CD4-positive, alpha-beta memory T cell (primary cell): ENCODE measurements at regions not wholly inside any gene's neighbourhood (a gene's known extent, or its start where the extent isn't known, plus 50 kb on each side); places are given as distances from the start of the nearest gene placed in this dataset.

Source experiments
- CTCF ChIA-PET: fragments of 350-600 bp; sonication (Branson Sonifier 250); formaldehyde crosslinking; loops from one replicate; lab custom pipeline; 2021; ENCODE audit warnings: inconsistent platforms; ENCODE audit not compliant: partially characterized antibody; lab: Charles Lee
- POLR2A ChIA-PET: fragments of 350-600 bp; sonication (Branson Sonifier 250); formaldehyde crosslinking; loops from one replicate; lab custom pipeline; 2021; ENCODE audit not compliant: partially characterized antibody; lab: Charles Lee
- DNase-seq, 5 donors: peaks; one replicate each; pipeline versions ENCODE4 v3.0.0 to v3.0.0-alpha.2; 2020 to 2022; ENCODE audit warnings: mixed read lengths in 1 of 5
- H3K27ac ChIP-seq: one replicate; pipeline ENCODE4 v1.7.0; 2013; ENCODE audit warnings: low read depth, low read length
- H3K27me3 ChIP-seq: 2 replicates; pipeline ENCODE4 v1.7.0; 2013; ENCODE audit warnings: mild to moderate bottlenecking, low read length, moderate library complexity; ENCODE audit not compliant: insufficient read depth
- H3K36me3 ChIP-seq: 2 replicates; pipeline ENCODE4 v1.7.0; 2013; ENCODE audit warnings: mild to moderate bottlenecking, low read length, moderate library complexity; ENCODE audit not compliant: insufficient read depth
- H3K4me1 ChIP-seq: 2 replicates; pipeline ENCODE4 v1.7.0; 2013; ENCODE audit warnings: mild to moderate bottlenecking, low read length, moderate library complexity; ENCODE audit not compliant: insufficient read depth
- H3K4me3 ChIP-seq, 2 donors: one replicate each; pipeline ENCODE4 v1.7.0; 2013; ENCODE audit warnings: low read length in 2 of 2, mild to moderate bottlenecking in 1 of 2
- H3K9me3 ChIP-seq, 2 donors: one replicate each; pipeline ENCODE4 v1.7.0; 2013; ENCODE audit warnings: low read length in 2 of 2, control low read depth in 1 of 2; ENCODE audit not compliant: control insufficient read depth in 1 of 2
- H3K27ac Mint-ChIP-seq, 7 donors: one replicate each; pipeline ENCODE4 v1.8.0; 2020 to 2021; ENCODE audit warnings: mixed read lengths in 7 of 7, mild to moderate bottlenecking in 6 of 7, inconsistent platforms in 3 of 7, moderate library complexity in 3 of 7
- H3K27me3 Mint-ChIP-seq, 2 donors: one replicate each; pipeline ENCODE4 v1.8.0; 2020 to 2021; ENCODE audit warnings: mixed read lengths in 2 of 2
- H3K36me3 Mint-ChIP-seq, 2 donors: one replicate each; pipeline ENCODE4 v1.8.0; 2020 to 2021; ENCODE audit warnings: mixed read lengths in 2 of 2, inconsistent platforms in 1 of 2, mild to moderate bottlenecking in 1 of 2
- H3K4me1 Mint-ChIP-seq, 4 donors: one replicate each; pipeline ENCODE4 v1.8.0; 2020 to 2021; ENCODE audit warnings: mixed read lengths in 4 of 4, mild to moderate bottlenecking in 1 of 4
- H3K4me3 Mint-ChIP-seq, 8 donors: one replicate each; pipeline ENCODE4 v1.8.0; 2020 to 2021; ENCODE audit warnings: mixed read lengths in 8 of 8, mild to moderate bottlenecking in 7 of 8, moderate library complexity in 6 of 8, inconsistent platforms in 3 of 8
- H3K9me3 Mint-ChIP-seq, 8 donors: one replicate each; pipeline ENCODE4 v1.8.0; 2020 to 2021; ENCODE audit warnings: mixed read lengths in 8 of 8, mild to moderate bottlenecking in 5 of 8, inconsistent platforms in 3 of 8, moderate library complexity in 1 of 8
- intact Hi-C: fragments of 100-400 bp; cut with micrococcal nuclease; formaldehyde crosslinking; loops from one replicate; pipeline ENCODE4 v1.15.1; 2023

GRCh38 chr2:176683618-176684111 lies 414.4 kb downstream of the MTX2 start:
- H3K27ac Mint-ChIP-seq: no peak overlapping the region
- no peak for DNase-seq
- H3K4me1 ChIP-seq: no peaks in the 10 kb centered on the region
- no peak overlapping the region for H3K27ac ChIP-seq
- no peaks in the 10 kb centered on the region for H3K36me3 ChIP-seq
- peaks cover 3 to 19% of the 10 kb centered on the region in 2 donors for H3K27me3 Mint-ChIP-seq
- ChIA-PET CTCF (no interaction called here), POLR2A (no interaction called here)
- intact Hi-C loops: no loop called here
- no peaks in the 10 kb centered on the region for H3K9me3 ChIP-seq
- no peak overlapping the region for H3K4me3 ChIP-seq
- H3K9me3 Mint-ChIP-seq: no peaks in the 10 kb centered on the region
- no peaks in the 10 kb centered on the region for H3K36me3 Mint-ChIP-seq
- no peaks in the 10 kb centered on the region for H3K4me1 Mint-ChIP-seq
- H3K27me3 ChIP-seq: no peaks in the 10 kb centered on the region
- no peak overlapping the region for H3K4me3 Mint-ChIP-seq

- H3K27me3 ChIP-seq: no peaks in the 10 kb centered on the region
- ChIA-PET CTCF (interaction anchor here (1.5 kb wide), 1 partner anchor 14 kb away, joined by 5 read pairs; no protein-coding TSS in a partner anchor), POLR2A (no interaction called here)
- no peaks in the 10 kb centered on the region for H3K36me3 Mint-ChIP-seq
- H3K36me3 ChIP-seq: no peaks in the 10 kb centered on the region
- H3K4me1 Mint-ChIP-seq: no peaks in the 10 kb centered on the region
- H3K27ac Mint-ChIP-seq: no peak overlapping the region
- no peaks in the 10 kb centered on the region for H3K4me1 ChIP-seq
- no peak overlapping the region for H3K4me3 ChIP-seq
- no peak overlapping the region for H3K27ac ChIP-seq
- peaks cover 3 to 12% of the 10 kb centered on the region in 2 donors for H3K27me3 Mint-ChIP-seq
- H3K9me3 Mint-ChIP-seq: no peaks in the 10 kb centered on the region
- no peaks in the 10 kb centered on the region for H3K9me3 ChIP-seq
- DNase-seq: no peak
- intact Hi-C loops: no loop called here
- no peak overlapping the region for H3K4me3 Mint-ChIP-seq
These were observed 416.7 kb downstream of the MTX2 start for GRCh38 chr2:176685908-176686307.

GRCh38 chr2:176686328-176686727 lies 417.1 kb downstream of the MTX2 start:
- intact Hi-C loops: no loop called here
- CTCF ChIA-PET: no interaction called here

GRCh38 chr2:176687342-176687741 lies 418.1 kb downstream of the MTX2 start:
- peaks cover 5 to 17% of the 10 kb centered on the region in 2 donors for H3K27me3 Mint-ChIP-seq
- intact Hi-C loops: no loop called here
- no peaks in the 10 kb centered on the region for H3K9me3 Mint-ChIP-seq
- H3K4me1 Mint-ChIP-seq: no peaks in the 10 kb centered on the region
- H3K36me3 Mint-ChIP-seq: no peaks in the 10 kb centered on the region
- Histone ChIP-seq H3K9me3 (no peaks in the 10 kb centered on the region), H3K27ac (no peak overlapping the region), H3K4me3 (no peak overlapping the region), H3K27me3 (no peaks in the 10 kb centered on the region), H3K36me3 (no peaks in the 10 kb centered on the region), H3K4me1 (no peaks in the 10 kb centered on the region)
- no peak overlapping the region for H3K4me3 Mint-ChIP-seq
- no peak for DNase-seq
- no peak overlapping the region for H3K27ac Mint-ChIP-seq
- POLR2A ChIA-PET: no interaction called here
- CTCF ChIA-PET: no interaction called here

More at GRCh38 chr2:176686328-176686727, 417.1 kb downstream of the MTX2 start:
- H3K4me1 ChIP-seq: no peaks in the 10 kb centered on the region
- H3K27ac ChIP-seq: no peak overlapping the region
- Mint-ChIP-seq H3K9me3 (no peaks in the 10 kb centered on the region), H3K4me1 (no peaks in the 10 kb centered on the region), H3K4me3 (no peak overlapping the region), H3K27me3 (peaks cover 3 to 15% of the 10 kb centered on the region in 2 donors), H3K27ac (no peak overlapping the region), H3K36me3 (no peaks in the 10 kb centered on the region)
- DNase-seq: no peak
- H3K27me3 ChIP-seq: no peaks in the 10 kb centered on the region
- H3K9me3 ChIP-seq: no peaks in the 10 kb centered on the region
- no peak overlapping the region for H3K4me3 ChIP-seq
- H3K36me3 ChIP-seq: no peaks in the 10 kb centered on the region
- POLR2A ChIA-PET: no interaction called here

GRCh38 chr2:176687944-176688343 lies 418.7 kb downstream of the MTX2 start:
- POLR2A ChIA-PET: no interaction called here
- Mint-ChIP-seq H3K27ac (no peak overlapping the region), H3K36me3 (no peaks in the 10 kb centered on the region), H3K4me1 (no peaks in the 10 kb centered on the region), H3K9me3 (no peaks in the 10 kb centered on the region), H3K4me3 (no peak overlapping the region), H3K27me3 (peaks cover 4 to 17% of the 10 kb centered on the region in 2 donors)
- Histone ChIP-seq H3K27ac (no peak overlapping the region), H3K27me3 (no peaks in the 10 kb centered on the region), H3K9me3 (no peaks in the 10 kb centered on the region), H3K4me3 (no peak overlapping the region), H3K4me1 (no peaks in the 10 kb centered on the region), H3K36me3 (no peaks in the 10 kb centered on the region)
- DNase-seq: no peak
- CTCF ChIA-PET: no interaction called here
- intact Hi-C loops: no loop called here

- peaks cover 7 to 15% of the 10 kb centered on the region in 2 donors for H3K27me3 Mint-ChIP-seq
- H3K27ac Mint-ChIP-seq: no peak overlapping the region
- H3K36me3 Mint-ChIP-seq: no peaks in the 10 kb centered on the region
- no peaks in the 10 kb centered on the region for H3K4me1 ChIP-seq
- intact Hi-C loops: no loop called here
- no peaks in the 10 kb centered on the region for H3K9me3 Mint-ChIP-seq
- H3K9me3 ChIP-seq: no peaks in the 10 kb centered on the region
- no peak overlapping the region for H3K27ac ChIP-seq
- POLR2A ChIA-PET: no interaction called here
- no peak for DNase-seq
- H3K36me3 ChIP-seq: no peaks in the 10 kb centered on the region
- no peak overlapping the region for H3K4me3 ChIP-seq
- H3K27me3 ChIP-seq: no peaks in the 10 kb centered on the region
- CTCF ChIA-PET: no interaction called here
- H3K4me1 Mint-ChIP-seq: no peaks in the 10 kb centered on the region
- H3K4me3 Mint-ChIP-seq: no peak overlapping the region
These were observed 420.5 kb downstream of the MTX2 start for GRCh38 chr2:176689711-176690110.

GRCh38 chr2:176691471-176691870 lies 422.2 kb downstream of the MTX2 start:
- no peaks in the 10 kb centered on the region for H3K9me3 Mint-ChIP-seq
- H3K4me1 Mint-ChIP-seq: no peaks in the 10 kb centered on the region
- DNase-seq: no peak
- peaks cover 8 to 10% of the 10 kb centered on the region in 2 donors for H3K27me3 Mint-ChIP-seq
- H3K9me3 ChIP-seq: no peaks in the 10 kb centered on the region
- no peaks in the 10 kb centered on the region for H3K36me3 ChIP-seq
- ChIA-PET CTCF (no interaction called here), POLR2A (no interaction called here)
- no peak overlapping the region for H3K4me3 ChIP-seq
- intact Hi-C loops: no loop called here
- no peaks in the 10 kb centered on the region for H3K4me1 ChIP-seq
- H3K27ac Mint-ChIP-seq: no peak overlapping the region
- H3K4me3 Mint-ChIP-seq: no peak overlapping the region
- H3K27me3 ChIP-seq: no peaks in the 10 kb centered on the region
- no peaks in the 10 kb centered on the region for H3K36me3 Mint-ChIP-seq
- no peak overlapping the region for H3K27ac ChIP-seq

- Mint-ChIP-seq H3K27ac (no peak overlapping the region), H3K4me1 (no peaks in the 10 kb centered on the region), H3K9me3 (no peaks in the 10 kb centered on the region), H3K36me3 (no peaks in the 10 kb centered on the region), H3K4me3 (no peak overlapping the region), H3K27me3 (peaks cover 8 to 12% of the 10 kb centered on the region in 2 donors)
- Histone ChIP-seq H3K27ac (no peak overlapping the region), H3K27me3 (no peaks in the 10 kb centered on the region), H3K36me3 (no peaks in the 10 kb centered on the region), H3K4me3 (no peak overlapping the region), H3K9me3 (no peaks in the 10 kb centered on the region), H3K4me1 (no peaks in the 10 kb centered on the region)
- POLR2A ChIA-PET: no interaction called here
- intact Hi-C loops: no loop called here
- no peak for DNase-seq
- CTCF ChIA-PET: no interaction called here
These were observed 423.3 kb downstream of the MTX2 start for GRCh38 chr2:176692533-176692932.
